ENCODE measurements at regions not wholly inside any gene's neighbourhood (a gene's known extent, or its start where the extent isn't known, plus 50 kb on each side); places are given as distances from the start of the nearest gene placed in this dataset.

- no peak for TF ChIP-seq CTCF (IDR thresholded peaks at IDR 0.05; ENCODE audit: low read depth, low read length, poor library complexity, severe bottlenecking)
- TF ChIP-seq EZH2phosphoT487 (IDR thresholded peaks at IDR 0.05; ENCODE audit: borderline replicate concordance, low read length): no peak
Measured at GRCh38 chr7:13724977-13725566, 264.4 kb downstream of the ETV1 start.

All from DOHH2 (cell line).